ENCODE measurements at regions not wholly inside any gene's neighbourhood (a gene's known extent, or its start where the extent isn't known, plus 50 kb on each side); places are given as distances from the start of the nearest gene placed in this dataset.

DNA sequence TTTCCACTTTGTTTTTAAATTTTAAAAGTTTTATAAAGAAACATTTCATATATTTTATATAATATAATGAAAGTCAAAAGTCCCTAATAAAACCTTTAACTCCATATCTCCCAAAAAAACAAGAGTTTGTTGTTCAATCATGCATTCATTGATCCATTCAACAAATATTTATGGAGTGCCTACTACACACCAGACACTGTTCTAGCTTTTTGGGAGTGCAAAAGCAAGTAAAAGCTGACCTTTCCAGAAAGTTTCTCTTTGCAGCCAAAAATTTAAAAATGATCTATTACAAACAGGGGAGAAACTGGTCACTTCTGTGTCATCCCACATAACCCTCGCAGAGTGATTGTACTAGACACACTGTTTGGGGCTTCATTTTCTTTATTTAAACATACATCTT, 740.0 kb upstream of the TBX3 start:
- H3K27ac ChIP-seq (ENCODE audit: low read depth, low read length) = no peak overlapping the region
- Mint-ChIP-seq H3K4me1 (no peaks in the 10 kb centered on the region), H3K27ac (no peak overlapping the region), H3K4me3 (no peak overlapping the region), H3K9me3 (peaks cover 0 to 13% (median 4%) of the 10 kb centered on the region in 5 donors), H3K36me3 (no peaks in the 10 kb centered on the region), H3K27me3 (no peaks in the 10 kb centered on the region)
- H3K36me3 ChIP-seq (ENCODE audit: insufficient read depth, low read length) = no peaks in the 10 kb centered on the region
- H3K27me3 ChIP-seq (ENCODE audit: insufficient read depth, low read length, poor library complexity, severe bottlenecking) = no peaks in the 10 kb centered on the region
- no peak for DNase-seq
- no peaks in the 10 kb centered on the region for H3K4me1 ChIP-seq (ENCODE audit: insufficient read depth, low read length)
- POLR2A ChIA-PET = no interaction called here
- CTCF ChIA-PET = no interaction called here
- H3K9me3 ChIP-seq (ENCODE audit: low read length) = no peaks in the 10 kb centered on the region
- no peak overlapping the region for H3K4me3 ChIP-seq (ENCODE audit: low read length)

DNA sequence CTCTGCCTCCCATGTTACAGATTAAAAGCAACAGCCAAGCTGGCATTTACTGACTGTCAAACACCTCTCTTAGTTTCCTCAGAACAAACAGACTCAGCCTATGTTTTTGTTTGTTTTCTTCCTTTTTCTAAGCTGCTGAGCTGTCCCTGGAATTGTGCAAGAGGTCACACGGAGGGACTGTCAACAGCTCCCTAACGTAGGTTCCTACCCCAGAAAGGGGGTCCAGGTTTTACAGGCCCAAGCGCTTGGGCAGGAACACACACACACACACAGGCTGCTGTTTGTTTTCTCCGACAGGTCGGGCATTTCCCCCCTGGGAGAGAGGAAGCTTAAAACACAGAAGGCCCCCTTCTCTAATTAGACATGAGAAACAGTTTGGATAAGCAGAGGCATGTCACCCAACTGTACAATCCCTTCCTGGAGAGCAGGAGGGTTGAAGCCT, 739.6 kb upstream of the TBX3 start:
- Histone ChIP-seq H3K27me3 (ENCODE audit: insufficient read depth, low read length, poor library complexity, severe bottlenecking) (no peaks in the 10 kb centered on the region), H3K4me3 (ENCODE audit: low read length) (no peak overlapping the region), H3K4me1 (ENCODE audit: insufficient read depth, low read length) (no peaks in the 10 kb centered on the region), H3K27ac (ENCODE audit: low read depth, low read length) (no peak overlapping the region), H3K36me3 (ENCODE audit: insufficient read depth, low read length) (no peaks in the 10 kb centered on the region), H3K9me3 (ENCODE audit: low read length) (no peaks in the 10 kb centered on the region)
- ChIA-PET POLR2A (no interaction called here), CTCF (no interaction called here)
- H3K36me3 Mint-ChIP-seq = no peaks in the 10 kb centered on the region
- DNase-seq = no peak
- H3K27me3 Mint-ChIP-seq = no peaks in the 10 kb centered on the region
- no peak overlapping the region for H3K27ac Mint-ChIP-seq
- H3K4me1 Mint-ChIP-seq = no peaks in the 10 kb centered on the region
- peaks cover 0 to 16% (median 4%) of the 10 kb centered on the region in 5 donors for H3K9me3 Mint-ChIP-seq
- H3K4me3 Mint-ChIP-seq = no peak overlapping the region

DNA sequence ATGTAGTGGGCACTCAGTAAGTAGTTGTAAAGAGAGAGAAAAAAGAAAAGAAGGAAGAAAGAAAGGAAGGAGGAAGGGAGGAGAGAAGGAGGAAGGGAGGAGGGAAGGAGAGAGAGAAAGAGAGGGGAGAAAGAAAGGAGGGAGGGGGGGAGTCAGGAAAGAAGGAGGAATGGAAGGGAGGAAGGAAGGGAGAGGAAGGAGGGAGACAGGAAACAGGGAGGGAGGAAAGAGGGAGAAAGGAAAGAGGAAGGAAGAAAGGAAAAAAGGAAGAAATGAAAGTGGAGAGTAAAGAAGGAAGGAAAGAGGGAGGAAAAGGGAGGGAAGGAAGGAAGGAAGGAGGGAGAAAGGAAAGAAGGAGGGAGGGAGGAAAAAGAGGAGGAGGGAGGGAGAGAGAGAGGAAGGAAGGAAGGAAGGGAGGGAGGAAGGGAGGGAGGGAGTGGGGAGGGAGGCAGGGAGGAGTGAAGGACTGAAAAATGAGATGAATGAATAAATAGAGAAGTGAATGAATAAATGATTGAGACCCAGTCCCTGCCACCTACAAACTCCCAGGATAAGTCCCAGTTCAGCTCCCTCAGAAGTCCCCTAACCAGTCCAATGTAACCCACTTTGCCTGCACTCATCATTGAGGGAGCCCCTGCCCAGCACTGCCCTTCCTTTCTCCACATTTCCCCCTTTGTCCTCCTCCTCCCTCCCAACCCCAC, 739.0 kb upstream of the TBX3 start:
- ChIA-PET POLR2A (no interaction called here), CTCF (no interaction called here)
- no peaks in the 10 kb centered on the region for H3K4me1 Mint-ChIP-seq
- Histone ChIP-seq H3K27ac (ENCODE audit: low read depth, low read length) (no peak overlapping the region), H3K9me3 (ENCODE audit: low read length) (no peaks in the 10 kb centered on the region), H3K4me1 (ENCODE audit: insufficient read depth, low read length) (no peaks in the 10 kb centered on the region), H3K4me3 (ENCODE audit: low read length) (no peak overlapping the region), H3K36me3 (ENCODE audit: insufficient read depth, low read length) (no peaks in the 10 kb centered on the region), H3K27me3 (ENCODE audit: insufficient read depth, low read length, poor library complexity, severe bottlenecking) (no peaks in the 10 kb centered on the region)
- peaks cover 0 to 14% (median 4%) of the 10 kb centered on the region in 5 donors for H3K9me3 Mint-ChIP-seq
- no peak overlapping the region for H3K4me3 Mint-ChIP-seq
- H3K27me3 Mint-ChIP-seq = no peaks in the 10 kb centered on the region
- no peak for DNase-seq
- H3K27ac Mint-ChIP-seq = no peak overlapping the region
- no peaks in the 10 kb centered on the region for H3K36me3 Mint-ChIP-seq

DNA sequence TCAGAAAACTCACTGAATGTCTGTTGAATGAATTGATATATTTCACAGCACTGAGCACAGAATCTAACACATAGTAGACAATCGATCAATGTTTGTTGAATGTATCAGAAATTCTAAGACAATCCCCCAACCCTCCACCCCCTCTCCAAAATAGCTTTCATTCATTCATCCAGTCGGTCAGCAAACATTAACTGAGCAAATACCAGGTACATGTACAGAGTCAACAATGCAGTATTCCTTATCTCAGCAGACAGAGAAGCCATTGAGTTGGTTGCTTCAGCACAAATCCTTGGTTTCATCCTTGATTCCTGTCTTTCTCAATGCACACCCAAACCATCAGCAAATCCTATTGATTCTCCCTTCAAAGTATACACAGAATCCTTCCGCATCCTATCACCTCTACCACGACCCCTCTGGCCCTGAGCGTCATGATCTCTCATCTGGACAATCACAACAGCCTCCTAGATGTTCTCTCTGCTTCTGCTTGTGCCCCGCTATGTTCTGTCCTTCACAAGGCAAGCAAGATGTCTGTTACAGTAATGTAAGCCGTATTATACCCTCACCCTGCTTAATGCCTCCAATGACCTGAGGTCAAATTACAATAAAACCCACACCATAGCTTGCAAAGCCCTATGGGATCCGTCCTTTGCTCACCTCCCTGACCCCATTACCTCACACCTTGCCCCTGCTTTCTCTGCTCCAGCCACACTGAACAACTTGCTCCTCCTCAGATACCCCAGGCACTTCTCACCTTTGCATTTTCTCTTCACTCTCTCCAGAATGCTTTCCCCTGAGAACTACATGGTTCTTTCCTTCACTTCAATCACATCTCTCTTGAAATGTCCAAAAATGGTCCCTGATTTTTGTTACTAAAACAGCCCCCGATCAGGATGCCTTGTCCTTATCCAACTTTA, 738.1 kb upstream of the TBX3 start:
- Histone ChIP-seq H3K9me3 (ENCODE audit: low read length) (no peaks in the 10 kb centered on the region), H3K36me3 (ENCODE audit: insufficient read depth, low read length) (no peaks in the 10 kb centered on the region), H3K4me1 (ENCODE audit: insufficient read depth, low read length) (no peaks in the 10 kb centered on the region), H3K4me3 (ENCODE audit: low read length) (no peak overlapping the region), H3K27ac (ENCODE audit: low read depth, low read length) (no peak overlapping the region), H3K27me3 (ENCODE audit: insufficient read depth, low read length, poor library complexity, severe bottlenecking) (no peaks in the 10 kb centered on the region)
- no peak overlapping the region for H3K4me3 Mint-ChIP-seq
- H3K27ac Mint-ChIP-seq = no peak overlapping the region
- CTCF ChIA-PET = no interaction called here
- H3K27me3 Mint-ChIP-seq = no peaks in the 10 kb centered on the region
- H3K9me3 Mint-ChIP-seq = peaks cover 0 to 13% (median 4%) of the 10 kb centered on the region in 5 donors
- no peak for DNase-seq
- H3K4me1 Mint-ChIP-seq = no peaks in the 10 kb centered on the region
- POLR2A ChIA-PET = no interaction called here
- no peaks in the 10 kb centered on the region for H3K36me3 Mint-ChIP-seq

DNA sequence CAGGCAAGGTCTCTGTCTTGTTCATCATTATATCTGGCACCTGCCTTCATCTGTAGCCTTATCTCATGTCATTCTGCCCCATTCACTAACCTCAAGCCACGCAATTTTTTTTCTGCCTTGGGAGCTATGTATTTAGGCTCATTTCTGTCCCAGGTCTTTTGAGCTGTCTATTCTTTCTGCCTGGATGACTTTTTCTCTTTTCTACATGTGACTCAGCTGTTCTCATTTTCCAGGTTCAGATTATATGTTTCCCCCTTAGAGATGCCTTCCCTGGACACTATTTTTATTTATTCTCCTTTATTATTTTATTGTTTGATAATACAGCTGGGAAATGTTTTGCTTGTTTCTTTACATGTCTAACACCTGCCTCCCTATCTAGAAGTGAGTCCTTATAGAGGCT, 737.4 kb upstream of the TBX3 start:
- Mint-ChIP-seq H3K4me3 (no peak overlapping the region), H3K27me3 (no peaks in the 10 kb centered on the region), H3K9me3 (peaks cover 0 to 13% (median 4%) of the 10 kb centered on the region in 5 donors), H3K36me3 (no peaks in the 10 kb centered on the region), H3K4me1 (no peaks in the 10 kb centered on the region), H3K27ac (no peak overlapping the region)
- no peak overlapping the region for H3K4me3 ChIP-seq (ENCODE audit: low read length)
- no peak overlapping the region for H3K27ac ChIP-seq (ENCODE audit: low read depth, low read length)
- no peak for DNase-seq
- ChIA-PET CTCF (no interaction called here), POLR2A (no interaction called here)
- H3K9me3 ChIP-seq (ENCODE audit: low read length) = no peaks in the 10 kb centered on the region
- no peaks in the 10 kb centered on the region for H3K4me1 ChIP-seq (ENCODE audit: insufficient read depth, low read length)
- H3K27me3 ChIP-seq (ENCODE audit: insufficient read depth, low read length, poor library complexity, severe bottlenecking) = no peaks in the 10 kb centered on the region
- no peaks in the 10 kb centered on the region for H3K36me3 ChIP-seq (ENCODE audit: insufficient read depth, low read length)

GRCh38 chr12:115419145-115419646, 735.2 kb upstream of the TBX3 start:
- Mint-ChIP-seq H3K27me3 (no peaks in the 10 kb centered on the region), H3K4me3 (no peak overlapping the region), H3K36me3 (no peaks in the 10 kb centered on the region), H3K4me1 (no peaks in the 10 kb centered on the region), H3K9me3 (peaks cover 0 to 9% (median 2%) of the 10 kb centered on the region in 5 donors), H3K27ac (no peak overlapping the region)
- no peak for DNase-seq
- no peaks in the 10 kb centered on the region for H3K27me3 ChIP-seq (ENCODE audit: insufficient read depth, low read length, poor library complexity, severe bottlenecking)
- no peak overlapping the region for H3K4me3 ChIP-seq (ENCODE audit: low read length)
- ChIA-PET POLR2A (no interaction called here), CTCF (no interaction called here)
- no peaks in the 10 kb centered on the region for H3K4me1 ChIP-seq (ENCODE audit: insufficient read depth, low read length)
- H3K9me3 ChIP-seq (ENCODE audit: low read length) = no peaks in the 10 kb centered on the region
- no peak overlapping the region for H3K27ac ChIP-seq (ENCODE audit: low read depth, low read length)
- H3K36me3 ChIP-seq (ENCODE audit: insufficient read depth, low read length) = no peaks in the 10 kb centered on the region

DNA sequence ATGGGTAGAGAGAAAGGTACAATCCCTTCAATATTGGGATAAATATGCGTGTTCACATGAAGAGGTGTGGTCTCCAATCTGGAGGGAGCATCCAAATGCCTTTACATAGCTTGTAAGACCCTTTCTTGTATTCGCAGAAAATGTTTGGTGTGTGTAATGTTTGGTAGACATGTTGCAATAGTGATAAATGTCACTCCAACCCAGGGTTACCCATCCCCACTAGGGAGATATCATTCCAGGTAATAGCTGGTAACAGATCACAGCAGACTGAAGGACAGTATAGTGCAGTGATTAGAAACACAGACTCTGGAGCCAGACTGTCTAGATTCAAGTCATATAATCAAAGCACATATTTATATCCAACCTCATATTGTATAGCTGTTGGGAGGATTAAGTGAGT, 733.6 kb upstream of the TBX3 start:
- H3K27me3 ChIP-seq (ENCODE audit: insufficient read depth, low read length, poor library complexity, severe bottlenecking) = no peaks in the 10 kb centered on the region
- H3K27ac ChIP-seq (ENCODE audit: low read depth, low read length) = no peak overlapping the region
- ChIA-PET CTCF (no interaction called here), POLR2A (no interaction called here)
- no peaks in the 10 kb centered on the region for H3K9me3 ChIP-seq (ENCODE audit: low read length)
- no peaks in the 10 kb centered on the region for H3K4me1 ChIP-seq (ENCODE audit: insufficient read depth, low read length)
- no peak for DNase-seq
- Mint-ChIP-seq H3K9me3 (peaks cover 0 to 9% (median 0%) of the 10 kb centered on the region in 5 donors), H3K4me1 (no peaks in the 10 kb centered on the region), H3K27ac (no peak overlapping the region), H3K36me3 (no peaks in the 10 kb centered on the region), H3K4me3 (no peak overlapping the region), H3K27me3 (no peaks in the 10 kb centered on the region)
- H3K36me3 ChIP-seq (ENCODE audit: insufficient read depth, low read length) = no peaks in the 10 kb centered on the region
- H3K4me3 ChIP-seq (ENCODE audit: low read length) = no peak overlapping the region

GRCh38 chr12:115416869-115417268, 732.9 kb upstream of the TBX3 start:
- no peaks in the 10 kb centered on the region for H3K9me3 ChIP-seq (ENCODE audit: low read length)
- ChIA-PET CTCF (no interaction called here), POLR2A (no interaction called here)
- H3K9me3 Mint-ChIP-seq = peaks cover 0 to 9% (median 1%) of the 10 kb centered on the region in 5 donors
- H3K4me1 ChIP-seq (ENCODE audit: insufficient read depth, low read length) = no peaks in the 10 kb centered on the region
- no peak overlapping the region for H3K4me3 Mint-ChIP-seq
- DNase-seq = no peak
- no peaks in the 10 kb centered on the region for H3K27me3 ChIP-seq (ENCODE audit: insufficient read depth, low read length, poor library complexity, severe bottlenecking)
- H3K4me3 ChIP-seq (ENCODE audit: low read length) = no peak overlapping the region
- no peaks in the 10 kb centered on the region for H3K36me3 ChIP-seq (ENCODE audit: insufficient read depth, low read length)
- no peaks in the 10 kb centered on the region for H3K27me3 Mint-ChIP-seq
- no peaks in the 10 kb centered on the region for H3K4me1 Mint-ChIP-seq
- no peak overlapping the region for H3K27ac Mint-ChIP-seq
- no peak overlapping the region for H3K27ac ChIP-seq (ENCODE audit: low read depth, low read length)
- H3K36me3 Mint-ChIP-seq = no peaks in the 10 kb centered on the region

All from CD8-positive, alpha-beta memory T cell (primary cell).